Vagina (tissue), 2 donors: ENCODE measurements at regions not wholly inside any gene's neighbourhood (a gene's known extent, or its start where the extent isn't known, plus 50 kb on each side); places are given as distances from the start of the nearest gene placed in this dataset.
A peak's percentile ranks its signal among the peaks of the same experiment; 100 is the strongest.

Experiments used
- CTCF ChIP-seq, 3 experiments: fragments of 450-650 bp in 2 of 3; fragments of 200-600 bp in 1 of 3; sonication (generic) in 1 of 3; IDR thresholded peaks; one replicate each; pipeline ENCODE4 v1.5.1; 2017 to 2019; ENCODE audit warnings: antibody characterized with exemption in 3 of 3, mild to moderate bottlenecking in 2 of 3, moderate library complexity in 2 of 3
- POLR2AphosphoS5 ChIP-seq, 2 donors: sonication (generic); formaldehyde crosslinking; IDR thresholded peaks; one replicate each; pipeline ENCODE4 v1.9.0; 2017; ENCODE audit warnings: antibody characterized with exemption in 2 of 2, mild to moderate bottlenecking in 2 of 2, low read depth in 1 of 2; ENCODE audit not compliant: insufficient read depth in 1 of 2

- no peak for TF ChIP-seq CTCF (IDR thresholded peaks at IDR 0.05)
- TF ChIP-seq POLR2AphosphoS5 (IDR thresholded peaks at IDR 0.05; ENCODE audit: insufficient read depth in 1 of 2, low read depth in 1 of 2), result peak in 1 of 2 donors; percentile 82
These were observed 354.6 kb upstream of the C1orf87 start for GRCh38 chr1:60428127-60428526.
